Fibroblast of lung (primary cell): ENCODE measurements at regions not wholly inside any gene's neighbourhood (a gene's known extent, or its start where the extent isn't known, plus 50 kb on each side); places are given as distances from the start of the nearest gene placed in this dataset.

Experiments used
- DNase-seq, 2 donors: peaks; one replicate each; pipeline versions ENCODE4 v3.0.0 to v3.0.0-alpha.2; 2010; ENCODE audit warnings: low read depth in 2 of 2
- H2AFZ ChIP-seq: 2 replicates; pipeline ENCODE4 v1.5.1; 2012; ENCODE audit warnings: low read length, control low read depth, inconsistent platforms
- H3K27ac ChIP-seq: 2 replicates; pipeline ENCODE4 v1.5.1; 2011; ENCODE audit warnings: low read length, control low read depth; ENCODE audit not compliant: insufficient read depth
- H3K27me3 ChIP-seq: 2 replicates; pipeline ENCODE4 v1.5.1; 2011; ENCODE audit warnings: mild to moderate bottlenecking, low read length; ENCODE audit not compliant: control insufficient read depth, insufficient read depth
- H3K36me3 ChIP-seq: 2 replicates; pipeline ENCODE4 v1.5.1; 2011; ENCODE audit warnings: low read length; ENCODE audit not compliant: control insufficient read depth, insufficient read depth
- H3K4me1 ChIP-seq: 2 replicates; pipeline ENCODE4 v1.5.1; 2011; ENCODE audit warnings: low read length; ENCODE audit not compliant: control insufficient read depth, insufficient read depth; ENCODE audit errors: extremely low read depth
- H3K4me2 ChIP-seq: 2 replicates; pipeline ENCODE4 v1.5.1; 2011; ENCODE audit warnings: low read length, control low read depth; ENCODE audit not compliant: insufficient read depth; ENCODE audit errors: extremely low read depth
- H3K4me3 ChIP-seq, 4 experiments: fragments of 200-600 bp in 1 of 4; sonication (generic) in 1 of 4; replicated peaks in 1 of 4; 2 replicates each; pipeline ENCODE4 v1.5.1; 2011 to 2016; ENCODE audit warnings: low read length in 4 of 4, low read depth in 3 of 4, mild to moderate bottlenecking in 3 of 4, control low read depth in 2 of 4, inconsistent platforms in 1 of 4, mixed read lengths in 1 of 4; ENCODE audit not compliant: insufficient read depth in 1 of 4; ENCODE audit errors: control extremely low read depth in 1 of 4
- H3K79me2 ChIP-seq: 2 replicates; pipeline ENCODE4 v1.5.1; 2012; ENCODE audit warnings: mild to moderate bottlenecking, low read length, inconsistent platforms; ENCODE audit not compliant: control insufficient read depth, insufficient read depth
- H3K9ac ChIP-seq: 2 replicates; pipeline ENCODE4 v1.5.1; 2011; ENCODE audit warnings: mild to moderate bottlenecking, low read length, control low read depth; ENCODE audit not compliant: insufficient read depth
- H3K9me3 ChIP-seq: 2 replicates; pipeline ENCODE4 v1.5.1; 2012; ENCODE audit warnings: low read depth, low read length; ENCODE audit not compliant: control insufficient read depth, insufficient read depth
- H4K20me1 ChIP-seq: 2 replicates; pipeline ENCODE4 v1.5.1; 2011; ENCODE audit warnings: low read length; ENCODE audit not compliant: control insufficient read depth, insufficient read depth; ENCODE audit errors: extremely low read depth
- CTCF ChIP-seq, 2 donors: IDR thresholded peaks in 1 of 2; conservative IDR thresholded peaks in 1 of 2; 1 replicate in 1 of 2; 2 replicates in 1 of 2; pipeline ENCODE4 v1.5.1; 2011 to 2012; ENCODE audit warnings: low read length in 2 of 2, control low read depth in 1 of 2, inconsistent platforms in 1 of 2, low read depth in 1 of 2, mild to moderate bottlenecking in 1 of 2
- EZH2 ChIP-seq: IDR thresholded peaks from 2 replicates; pipeline ENCODE4 v1.5.1; 2012; ENCODE audit warnings: low read length, control low read depth, mild to moderate bottlenecking; ENCODE audit errors: missing control alignments

GRCh38 chr1:215360758-215361157 is 206.3 kb upstream of the KCTD3 start:
- H3K27ac ChIP-seq = no peak overlapping the region
- H3K9me3 ChIP-seq = no peaks in the 10 kb centered on the region
- DNase-seq = peak; percentile 12 to 59
- no peaks in the 10 kb centered on the region for H4K20me1 ChIP-seq
- no peaks in the 10 kb centered on the region for H3K27me3 ChIP-seq
- H3K4me2 ChIP-seq = no peak overlapping the region
- no peak overlapping the region for H3K4me3 ChIP-seq
- H3K4me1 ChIP-seq = no peaks in the 10 kb centered on the region
- H3K79me2 ChIP-seq = no peaks in the 10 kb centered on the region
- TF ChIP-seq EZH2 (no peak), CTCF (conservative IDR thresholded peaks at IDR 0.05 in 1 of 2, IDR thresholded peaks at IDR 0.05 in 1 of 2; ENCODE audit: low read depth in 1 of 2, low read length in 2 of 2) (no peak)
- no peaks in the 10 kb centered on the region for H3K36me3 ChIP-seq
- H2AFZ ChIP-seq = no peak overlapping the region
- H3K9ac ChIP-seq = no peak overlapping the region

GRCh38 chr1:215375381-215375780 is 191.7 kb upstream of the KCTD3 start:
- Histone ChIP-seq H3K27ac (no peak overlapping the region), H3K36me3 (no peaks in the 10 kb centered on the region), H2AFZ (no peak overlapping the region), H3K27me3 (no peaks in the 10 kb centered on the region), H4K20me1 (no peaks in the 10 kb centered on the region), H3K79me2 (no peaks in the 10 kb centered on the region), H3K9me3 (no peaks in the 10 kb centered on the region), H3K4me3 (no peak overlapping the region), H3K4me1 (no peaks in the 10 kb centered on the region), H3K9ac (no peak overlapping the region), H3K4me2 (no peak overlapping the region)
- DNase-seq = peak in 1 of 2 donors; percentile 72
- TF ChIP-seq CTCF (conservative IDR thresholded peaks at IDR 0.05 in 1 of 2, IDR thresholded peaks at IDR 0.05 in 1 of 2; ENCODE audit: low read depth in 1 of 2, low read length in 2 of 2) = no peak
- no peak for TF ChIP-seq EZH2

GRCh38 chr1:215376544-215377264 is 190.4 kb upstream of the KCTD3 start:
- TF ChIP-seq EZH2 = no peak
- no peak for TF ChIP-seq CTCF (conservative IDR thresholded peaks at IDR 0.05 in 1 of 2, IDR thresholded peaks at IDR 0.05 in 1 of 2; ENCODE audit: low read depth in 1 of 2, low read length in 2 of 2)
- Histone ChIP-seq H3K9ac (no peak overlapping the region), H3K4me2 (no peak overlapping the region)

More at GRCh38 chr1:215376544-215377264, 190.4 kb upstream of the KCTD3 start:
- Histone ChIP-seq H3K79me2 (no peaks in the 10 kb centered on the region), H3K4me1 (no peaks in the 10 kb centered on the region), H3K36me3 (no peaks in the 10 kb centered on the region), H4K20me1 (no peaks in the 10 kb centered on the region), H3K9me3 (no peaks in the 10 kb centered on the region), H2AFZ (no peak overlapping the region), H3K4me3 (no peak overlapping the region), H3K27ac (no peak overlapping the region), H3K27me3 (no peaks in the 10 kb centered on the region)
- peak; percentile 49 to 79 for DNase-seq
